Retina (tissue), 1 donor: ENCODE measurements at regions not wholly inside any gene's neighbourhood (a gene's known extent, or its start where the extent isn't known, plus 50 kb on each side); places are given as distances from the start of the nearest gene placed in this dataset.
"Not testable (repeated sequence)": the region's sequence is repeated elsewhere in the genome, so short reads cannot be mapped to it uniquely, and the experiment has no call there.

Source experiments
- DNase-seq: peaks from one replicate; pipeline ENCODE4 v3.0.0-alpha.2; 2016

DNA sequence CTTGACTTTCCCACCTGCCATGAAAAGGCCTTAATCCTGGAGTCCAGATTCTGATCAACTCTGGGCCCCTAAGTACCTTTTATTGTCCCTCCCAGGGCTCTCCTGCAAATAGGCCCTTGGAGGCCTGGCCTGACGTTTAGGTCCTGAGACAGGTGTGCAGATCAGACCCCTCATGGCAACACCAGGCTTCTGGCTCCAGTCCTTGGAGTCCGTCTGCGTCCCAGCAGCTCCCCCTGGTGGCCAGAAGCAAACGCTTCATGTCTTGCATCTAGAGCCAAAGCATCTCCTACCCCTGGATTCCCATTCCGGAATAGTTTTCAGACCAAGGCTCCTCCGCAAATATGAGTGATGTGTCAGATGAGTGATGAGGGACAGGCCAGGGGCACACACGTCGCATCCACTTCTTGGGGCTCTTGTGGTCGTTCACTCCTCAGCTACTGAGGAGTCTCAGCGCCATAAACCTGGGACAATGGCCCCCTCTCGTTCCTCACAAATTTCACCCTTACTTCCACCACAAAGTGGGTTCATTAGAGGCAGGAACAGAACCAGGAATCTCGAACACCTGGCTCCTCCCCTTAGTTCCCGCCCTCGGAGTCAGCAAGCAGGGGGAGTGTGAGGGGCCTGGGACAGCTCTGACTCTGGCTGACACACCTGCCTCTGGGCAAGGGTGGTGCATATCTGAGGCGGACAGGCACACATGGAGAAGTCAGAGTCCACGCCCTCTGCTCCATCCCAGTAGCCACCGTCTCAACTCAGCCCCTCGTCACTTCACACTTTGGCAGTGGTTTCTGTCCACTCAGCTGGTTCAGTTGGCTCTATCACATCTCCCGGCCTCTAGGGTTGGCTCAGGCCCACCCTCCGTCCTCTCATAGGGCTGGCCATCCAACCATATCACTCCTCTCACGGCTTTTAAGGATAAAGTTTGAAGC, 77.9 kb upstream of the PWP1 start:
- DNase-seq: peak; percentile 78

DNA sequence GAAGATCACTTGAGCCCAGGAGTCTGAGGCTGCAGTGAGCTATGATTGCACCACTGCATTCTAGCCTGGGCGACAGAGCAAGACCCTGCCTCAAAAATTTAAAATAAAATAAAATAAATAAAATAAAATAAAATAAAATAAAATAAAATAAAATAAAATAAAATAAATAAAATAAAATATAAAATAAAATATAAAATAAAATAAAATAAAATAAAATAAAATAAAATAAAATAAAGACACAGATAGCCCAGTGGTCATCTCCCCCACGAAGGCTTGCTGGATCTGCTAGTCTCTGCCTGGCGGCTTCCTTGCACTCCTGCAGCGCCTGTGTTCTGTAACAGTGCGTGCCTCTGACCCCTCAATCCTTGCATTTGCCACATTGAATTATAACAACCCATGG, 76.8 kb upstream of the PWP1 start:
- DNase-seq: not testable (repeated sequence)

- DNase-seq: peak; percentile 79
These were observed 75.4 kb upstream of the PWP1 start for GRCh38 chr12:107610021-107610859.

- no peak for DNase-seq
These were observed 73.1 kb upstream of the PWP1 start for GRCh38 chr12:107612508-107612907.

DNA sequence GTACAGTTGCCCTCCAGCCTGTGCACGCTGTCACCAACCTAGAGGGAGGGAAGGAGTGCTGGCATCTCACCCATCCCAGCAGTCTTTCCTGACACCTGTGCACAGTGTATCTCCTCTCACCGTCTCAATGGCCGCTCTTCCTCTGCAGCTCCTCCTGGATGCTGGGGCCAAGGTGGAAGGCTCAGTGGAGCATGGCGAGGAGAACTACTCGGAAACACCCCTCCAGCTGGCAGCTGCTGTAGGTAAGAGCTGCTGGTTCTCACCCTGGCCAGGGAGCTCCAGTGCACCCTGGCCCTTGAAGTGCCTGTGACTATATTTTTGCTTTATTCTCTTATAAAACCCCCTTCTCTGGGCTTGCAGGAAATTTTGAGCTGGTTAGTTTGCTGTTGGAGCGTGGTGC, 68.7 kb upstream of the PWP1 start:
- no peak for DNase-seq

DNA sequence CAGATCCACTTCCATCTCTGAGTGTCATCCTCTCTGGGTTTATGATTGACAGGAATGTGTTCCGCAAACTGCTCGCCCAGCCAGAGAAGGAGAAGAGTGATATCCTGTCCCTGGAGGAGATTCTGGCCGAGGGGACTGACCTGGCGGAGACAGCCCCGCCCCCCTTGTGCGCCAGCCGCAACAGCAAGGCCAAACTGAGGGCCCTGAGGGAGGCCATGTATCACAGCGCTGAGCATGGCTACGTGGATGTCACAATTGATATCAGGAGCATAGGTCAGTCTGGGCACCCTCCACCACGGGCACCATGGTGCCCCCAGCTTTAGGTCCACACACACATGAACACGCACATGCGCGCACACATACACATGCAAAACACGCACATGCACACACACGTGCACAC, 67.5 kb upstream of the PWP1 start:
- DNase-seq: no peak

GRCh38 chr12:107619831-107620230, 65.8 kb upstream of the PWP1 start:
- no peak for DNase-seq

DNA sequence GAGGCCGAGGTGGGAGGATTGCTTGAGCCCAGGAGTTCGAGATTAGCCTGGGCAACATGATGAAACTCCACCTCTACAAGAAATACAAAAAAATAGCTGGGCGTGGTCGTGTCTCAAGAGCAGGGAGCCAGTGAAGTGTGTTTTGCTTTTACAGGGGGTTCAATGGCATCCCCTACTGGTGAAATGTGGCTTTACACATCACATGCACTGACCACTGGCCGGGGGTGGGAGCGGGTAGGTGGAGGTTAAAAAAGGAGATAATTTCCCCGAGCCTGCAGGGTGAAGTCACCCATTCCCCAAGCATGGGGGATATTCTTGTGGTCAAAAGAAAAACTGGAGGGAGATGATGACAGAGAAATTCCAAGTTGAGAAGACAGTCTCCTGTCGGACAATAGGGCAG, 63.6 kb upstream of the PWP1 start:
- no peak for DNase-seq

DNA sequence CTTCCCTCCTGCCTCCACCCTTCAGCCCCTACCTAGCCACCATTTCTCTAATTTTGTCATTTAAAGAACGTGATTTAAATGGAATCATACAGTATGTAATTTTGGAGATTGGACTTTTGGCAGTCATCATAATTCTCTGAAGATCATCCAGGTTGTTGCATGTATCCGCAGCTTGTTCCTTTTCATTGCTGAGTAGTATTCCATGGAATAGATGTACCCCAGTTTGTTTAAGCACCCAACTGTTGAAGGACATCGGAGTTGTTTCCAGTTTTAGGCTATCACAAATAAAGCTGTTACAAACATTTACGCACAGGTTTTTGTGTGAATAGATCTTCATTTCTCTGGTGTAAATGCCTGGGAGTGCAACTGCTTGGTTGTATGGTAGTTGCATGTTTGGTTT, 61.1 kb upstream of the PWP1 start:
- DNase-seq: no peak

DNA sequence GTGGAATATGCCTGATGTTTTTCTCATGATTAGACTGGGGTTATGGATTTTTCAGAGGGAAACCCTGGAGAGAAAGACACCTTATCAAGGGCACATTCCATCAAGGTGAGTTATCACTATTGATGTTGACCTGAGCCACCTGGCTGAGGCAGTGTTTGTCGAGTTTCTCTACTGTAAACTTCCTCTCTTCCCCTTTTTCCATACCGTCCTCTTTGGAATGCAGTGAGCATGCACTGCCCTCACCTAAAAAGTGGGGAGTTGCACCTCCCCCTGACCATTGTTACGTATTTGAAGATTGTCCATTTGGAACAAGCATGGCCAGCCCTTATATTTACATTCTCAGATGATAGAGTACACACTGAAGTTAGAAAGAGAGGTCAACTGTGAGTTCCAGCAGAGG, 53.9 kb upstream of the PWP1 start:
- DNase-seq: no peak

GRCh38 chr12:107632246-107632645, 53.4 kb upstream of the PWP1 start:
- DNase-seq: no peak

GRCh38 chr12:107634530-107634929, 51.1 kb upstream of the PWP1 start:
- no peak for DNase-seq

GRCh38 chr12:107635139-107635538, 50.5 kb upstream of the PWP1 start:
- DNase-seq: no peak
